Adrenal gland (tissue), 5 donors: ENCODE measurements at regions not wholly inside any gene's neighbourhood (a gene's known extent, or its start where the extent isn't known, plus 50 kb on each side); places are given as distances from the start of the nearest gene placed in this dataset.

Experiments
- POLR2A ChIP-seq, 2 donors: fragments of 450-650 bp; IDR thresholded peaks; one replicate each; pipeline ENCODE4 v1.6.1; 2017; ENCODE audit warnings: antibody characterized with exemption in 2 of 2, mild to moderate bottlenecking in 2 of 2, moderate library complexity in 1 of 2
- TF ChIP-seq, protein P1 (sequence below), 6 experiments: fragments of 450-650 bp in 4 of 6; fragments of 200-600 bp in 2 of 6; sonication (generic) in 1 of 6; IDR thresholded peaks; 1 replicate in 5 of 6; 2 replicates in 1 of 6; pipeline versions ENCODE4 v1.5.1 to v1.8.0; 2016 to 2021; ENCODE audit warnings: antibody characterized with exemption in 6 of 6, mild to moderate bottlenecking in 2 of 6, moderate library complexity in 1 of 6
- donor health status: DM: no; HTN: no; CAD: no.

DNA sequence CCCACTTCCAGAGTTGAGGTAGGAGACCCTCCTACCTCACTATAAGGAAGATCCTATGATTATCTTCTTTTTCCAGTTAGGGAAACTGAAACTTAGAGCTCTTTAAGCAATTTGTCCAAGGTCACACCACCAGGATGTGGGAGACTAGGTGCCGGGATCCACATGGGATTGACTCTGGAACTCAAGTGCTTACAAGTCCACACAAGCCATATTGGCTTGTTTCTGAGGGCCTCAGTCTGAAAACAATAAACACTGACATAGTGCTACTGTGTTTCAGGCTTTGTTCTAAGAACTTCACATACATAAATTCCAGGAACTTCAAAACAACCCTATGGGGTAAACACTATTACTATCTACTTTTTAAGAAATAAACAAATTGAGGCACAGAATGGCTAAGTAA is 481.3 kb downstream of the ZSWIM6 start:
- TF ChIP-seq, protein P1, sequence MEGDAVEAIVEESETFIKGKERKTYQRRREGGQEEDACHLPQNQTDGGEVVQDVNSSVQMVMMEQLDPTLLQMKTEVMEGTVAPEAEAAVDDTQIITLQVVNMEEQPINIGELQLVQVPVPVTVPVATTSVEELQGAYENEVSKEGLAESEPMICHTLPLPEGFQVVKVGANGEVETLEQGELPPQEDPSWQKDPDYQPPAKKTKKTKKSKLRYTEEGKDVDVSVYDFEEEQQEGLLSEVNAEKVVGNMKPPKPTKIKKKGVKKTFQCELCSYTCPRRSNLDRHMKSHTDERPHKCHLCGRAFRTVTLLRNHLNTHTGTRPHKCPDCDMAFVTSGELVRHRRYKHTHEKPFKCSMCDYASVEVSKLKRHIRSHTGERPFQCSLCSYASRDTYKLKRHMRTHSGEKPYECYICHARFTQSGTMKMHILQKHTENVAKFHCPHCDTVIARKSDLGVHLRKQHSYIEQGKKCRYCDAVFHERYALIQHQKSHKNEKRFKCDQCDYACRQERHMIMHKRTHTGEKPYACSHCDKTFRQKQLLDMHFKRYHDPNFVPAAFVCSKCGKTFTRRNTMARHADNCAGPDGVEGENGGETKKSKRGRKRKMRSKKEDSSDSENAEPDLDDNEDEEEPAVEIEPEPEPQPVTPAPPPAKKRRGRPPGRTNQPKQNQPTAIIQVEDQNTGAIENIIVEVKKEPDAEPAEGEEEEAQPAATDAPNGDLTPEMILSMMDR (IDR thresholded peaks at IDR 0.05), result no peak
- TF ChIP-seq POLR2A (IDR thresholded peaks at IDR 0.05), result no peak
